Calu3 (cell line): ENCODE measurements at regions not wholly inside any gene's neighbourhood (a gene's known extent, or its start where the extent isn't known, plus 50 kb on each side); places are given as distances from the start of the nearest gene placed in this dataset.

Experiments used
- BruUV-seq: library from RNA; stranded (reverse); fragments of 400-500 nt; replicated peaks from 2 replicates; lab custom pipeline; 2021; lab: Mats Ljungman, UMichigan
- CTCF ChIA-PET: fragments of 300-600 bp; sonication (Branson Sonifier 250); formaldehyde crosslinking; loops from one replicate; lab custom pipeline; 2022; ENCODE audit warnings: antibody characterized with exemption; lab: Charles Lee
- DNase-seq: peaks from one replicate; pipeline ENCODE4 v3.0.0; 2022
- H3K27ac Mint-ChIP-seq: one replicate; pipeline ENCODE4 v1.8.0; 2022; ENCODE audit warnings: mixed read lengths; ENCODE audit not compliant: unreplicated experiment
- H3K27me3 Mint-ChIP-seq: one replicate; pipeline ENCODE4 v1.8.0; 2022; ENCODE audit warnings: mixed read lengths; ENCODE audit not compliant: unreplicated experiment
- H3K36me3 Mint-ChIP-seq: one replicate; pipeline ENCODE4 v1.8.0; 2022; ENCODE audit warnings: mild to moderate bottlenecking, moderate library complexity, mixed read lengths; ENCODE audit not compliant: insufficient read depth, unreplicated experiment
- H3K4me1 Mint-ChIP-seq: one replicate; pipeline ENCODE4 v1.8.0; 2022; ENCODE audit warnings: mild to moderate bottlenecking, low read depth, mixed read lengths; ENCODE audit not compliant: unreplicated experiment
- H3K4me3 Mint-ChIP-seq: one replicate; pipeline ENCODE4 v1.8.0; 2022; ENCODE audit warnings: mild to moderate bottlenecking, low read depth, moderate library complexity, mixed read lengths; ENCODE audit not compliant: unreplicated experiment
- H3K9me3 Mint-ChIP-seq: one replicate; pipeline ENCODE4 v1.8.0; 2022; ENCODE audit warnings: low read depth, mixed read lengths; ENCODE audit not compliant: unreplicated experiment
- CTCF ChIP-seq: fragments of 200-600 bp; IDR thresholded peaks from one replicate; pipeline ENCODE4 v1.8.0; 2022; ENCODE audit warnings: antibody characterized with exemption; ENCODE audit not compliant: unreplicated experiment
- intact Hi-C: fragments of 100-400 bp; cut with micrococcal nuclease; formaldehyde crosslinking; loops from one replicate; pipeline ENCODE4 v1.10.0; 2022; ENCODE audit not compliant: unreplicated experiment

DNA sequence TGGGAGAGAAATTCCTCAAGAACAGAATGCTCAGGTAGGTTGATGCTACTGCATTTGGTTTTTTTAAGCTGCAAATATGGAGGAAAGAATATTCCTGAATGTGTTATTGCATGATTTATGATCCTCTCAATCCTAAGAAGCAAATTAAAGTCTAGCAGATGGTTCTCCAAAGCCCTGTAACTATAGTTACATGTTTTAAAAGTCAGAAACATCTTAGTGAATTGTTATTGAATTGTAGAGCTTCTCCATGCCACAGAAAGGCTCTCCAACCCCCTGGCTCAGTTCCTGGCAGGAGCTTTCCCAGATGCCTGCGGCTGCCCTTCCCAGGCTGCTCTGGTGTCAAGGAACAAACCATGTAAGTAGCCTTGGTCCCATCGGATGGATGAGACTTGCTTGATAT is 227.8 kb upstream of the GATB start:
- Mint-ChIP-seq H3K27me3 (peaks cover 17% of the 10 kb centered on the region), H3K4me1 (no peaks in the 10 kb centered on the region), H3K4me3 (no peak overlapping the region), H3K27ac (no peak overlapping the region), H3K36me3 (no peaks in the 10 kb centered on the region), H3K9me3 (no peaks in the 10 kb centered on the region)
- intact Hi-C loops, result no loop called here
- BruUV-seq, result no TSS peak
- CTCF ChIA-PET, result no interaction called here
- DNase-seq, result no peak
- no peak for TF ChIP-seq CTCF

DNA sequence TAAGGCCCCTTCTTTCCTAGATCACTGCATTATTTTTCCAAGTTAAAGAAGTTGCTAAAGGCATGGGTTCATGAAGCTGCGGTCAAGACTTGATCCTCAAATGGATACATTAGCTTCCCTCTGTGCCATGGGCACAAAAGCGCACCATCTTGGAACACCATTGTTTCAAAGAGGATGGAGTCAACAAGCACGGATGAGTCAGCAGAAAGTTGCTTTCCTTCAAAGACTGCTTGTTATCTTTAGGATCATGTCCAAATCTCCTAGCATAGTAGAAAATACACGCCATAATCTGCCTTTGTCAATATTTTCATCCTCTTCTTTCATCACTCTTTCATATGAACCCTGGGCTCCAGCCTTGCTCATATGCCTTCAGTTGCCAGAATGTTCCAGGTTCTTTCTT is 226.8 kb upstream of the GATB start:
- no peak for DNase-seq
- Mint-ChIP-seq H3K4me1 (no peaks in the 10 kb centered on the region), H3K27ac (no peak overlapping the region), H3K27me3 (peaks cover 26% of the 10 kb centered on the region), H3K36me3 (no peaks in the 10 kb centered on the region), H3K9me3 (no peaks in the 10 kb centered on the region), H3K4me3 (no peak overlapping the region)
- TF ChIP-seq CTCF, result no peak
- no TSS peak for BruUV-seq
- intact Hi-C loops, result no loop called here
- CTCF ChIA-PET, result no interaction called here

GRCh38 chr4:151983854-151984253 is 223.0 kb upstream of the GATB start:
- no peak for DNase-seq
- intact Hi-C loops, result no loop called here
- H3K27me3 Mint-ChIP-seq, result peaks cover 39% of the 10 kb centered on the region
- CTCF ChIA-PET, result no interaction called here
- BruUV-seq, result no TSS peak
- TF ChIP-seq CTCF, result no peak
- no peak overlapping the region for H3K27ac Mint-ChIP-seq
- H3K4me1 Mint-ChIP-seq, result no peaks in the 10 kb centered on the region
- H3K36me3 Mint-ChIP-seq, result no peaks in the 10 kb centered on the region
- H3K9me3 Mint-ChIP-seq, result no peaks in the 10 kb centered on the region
- H3K4me3 Mint-ChIP-seq, result no peak overlapping the region

GRCh38 chr4:151979819-151980218 is 219.0 kb upstream of the GATB start:
- no peak for TF ChIP-seq CTCF
- Mint-ChIP-seq H3K36me3 (no peaks in the 10 kb centered on the region), H3K4me1 (no peaks in the 10 kb centered on the region), H3K27me3 (peaks cover 24% of the 10 kb centered on the region), H3K27ac (no peak overlapping the region), H3K9me3 (peaks cover 7% of the 10 kb centered on the region), H3K4me3 (no peak overlapping the region)
- DNase-seq, result no peak
- intact Hi-C loops, result no loop called here
- CTCF ChIA-PET, result interaction anchor here (0.6 kb wide), 1 partner anchor 143 kb away, joined by 5 read pairs; no protein-coding TSS in a partner anchor
- no TSS peak for BruUV-seq
